Heart right ventricle (tissue), 16 donors: ENCODE measurements at regions not wholly inside any gene's neighbourhood (a gene's known extent, or its start where the extent isn't known, plus 50 kb on each side); places are given as distances from the start of the nearest gene placed in this dataset.

Experiments used
- ATAC-seq, 8 donors: fragments of 200-7000 bp; cut with Tn5 transposase; one replicate each; pipeline ENCODE4 v1.9.1; 2020; ENCODE audit warnings: mild to moderate bottlenecking in 8 of 8, moderate library complexity in 8 of 8, moderate number of reproducible peaks in 1 of 8
- DNase-seq, 2 donors: peaks; one replicate each; pipeline ENCODE4 v3.0.0-alpha.2; 2020
- H3K27ac ChIP-seq, 10 donors: fragments of 200-600 bp; sonication (generic) in 2 of 10; one replicate each; pipeline versions ENCODE4 v1.5.0 to v1.8.0; 2020 to 2022; ENCODE audit warnings: mild to moderate bottlenecking in 3 of 10
- H3K27me3 ChIP-seq, 7 donors: fragments of 200-600 bp; one replicate each; pipeline ENCODE4 v1.8.0; 2021 to 2022; ENCODE audit warnings: mild to moderate bottlenecking in 2 of 7
- H3K36me3 ChIP-seq, 9 donors: fragments of 200-600 bp; sonication (generic) in 1 of 9; one replicate each; pipeline versions ENCODE4 v1.5.0 to v1.8.0; 2020 to 2022; ENCODE audit warnings: mild to moderate bottlenecking in 2 of 9
- H3K4me1 ChIP-seq, 9 donors: fragments of 200-600 bp; sonication (generic) in 1 of 9; one replicate each; pipeline versions ENCODE4 v1.5.0 to v1.8.0; 2020 to 2022; ENCODE audit warnings: mild to moderate bottlenecking in 4 of 9
- H3K4me3 ChIP-seq, 10 donors: fragments of 200-600 bp; sonication (generic) in 2 of 10; one replicate each; pipeline versions ENCODE4 v1.5.0 to v1.8.0; 2020 to 2022; ENCODE audit warnings: mild to moderate bottlenecking in 7 of 10, moderate library complexity in 2 of 10
- H3K9me3 ChIP-seq, 11 donors: fragments of 200-600 bp in 10 of 11; sonication (generic) in 2 of 11; one replicate each; pipeline versions ENCODE4 v1.5.0 to v1.8.0; 2013 to 2022; ENCODE audit warnings: mild to moderate bottlenecking in 2 of 11, control low read depth in 1 of 11, moderate library complexity in 1 of 11
- WGBS, 2 donors: extraction: QIAGEN DNeasy Blood & Tissue Kit; methylation state at CpG; one replicate each; pipeline ENCODE4 v1.1.7; 2013; ENCODE audit warnings: inconsistent platforms in 1 of 2; 5-methylcytosine and 5-hydroxymethylcytosine counted together
- intact Hi-C, 10 donors: fragments of 100-400 bp; cut with DNase I; formaldehyde crosslinking; loops; one replicate each; pipeline versions ENCODE4 v1.11.1 to v1.14.2; 2022
- TF ChIP-seq, protein P1 (sequence below), 9 donors: fragments of 200-600 bp; sonication (generic) in 2 of 9; IDR thresholded peaks; one replicate each; pipeline versions ENCODE4 v1.5.0 to v1.8.0; 2021 to 2022; ENCODE audit warnings: antibody characterized with exemption in 9 of 9, mild to moderate bottlenecking in 5 of 9, moderate library complexity in 1 of 9
- donor health status: Arrhythmogenic right ventricular cardiomyopathy.
- donor health status: ischemic (EF 13 %, LVEDD 7.1; RV severe dilation, severe dysfunction).
- donor health status: healthy with polysubstance abuse.
- donor health status: DM: no; HTN: yes; CAD: no.
- donor health status: DM: no; HTN: no; CAD: no.
- donor health status: ischemic (EF 25% LVEDD 6.9; RV normal size, moderate dysfunction).
- donor health status: ischemic (EF 25% LVEDD 5.7; RV mildly dilated, moderate dysfunction).
- donor health status: healthy.
- donor health status: DM: yes; HTN: yes; CAD: no.
- donor health status: Ischemic cardiomyopathy.
- donor health status: ischemic (EF 35%, LVEDD 5.7; RV mildly dilated, moderate dysfunction).
- donor health status: nonischemic (EF 11% LVEDD 7.7; RV severe dilation, severe dysfunction).
- donor health status: DM: yes; HTN: yes; CAD: no.
- donor health status: PGD.
- donor health status: ischemic (EF 29% LVEDD 5.4; RV normal size, mild dysfunction).
- donor health status: nonischemic (EF 23%, LVEDD 6.1; RV moderate dilation, normal function).

DNA sequence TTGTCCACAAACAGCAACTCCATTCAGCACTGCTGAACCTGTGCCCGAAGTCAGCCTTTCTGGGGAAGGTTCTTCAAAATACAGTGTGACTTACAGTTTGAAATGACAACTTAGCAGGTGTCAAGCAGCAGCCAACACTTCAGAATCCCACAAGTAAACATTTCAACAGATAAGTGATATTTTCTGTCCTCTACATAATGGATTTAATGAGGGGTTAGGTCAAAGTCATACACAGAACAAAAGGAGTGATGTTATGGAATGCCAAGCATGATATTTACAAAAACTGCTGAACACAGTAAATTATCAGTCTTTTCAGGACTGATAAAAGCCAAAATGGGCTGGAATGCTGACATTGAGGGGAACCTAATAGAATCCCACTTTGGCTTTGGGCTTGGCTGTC, 77.6 kb upstream of the JAZF1 start:
- ATAC-seq = no peak
- H3K27me3 ChIP-seq = peaks cover 0 to 20% (median 6%) of the 10 kb centered on the region in 7 donors
- no peaks in the 10 kb centered on the region for H3K36me3 ChIP-seq
- TF ChIP-seq, protein P1, sequence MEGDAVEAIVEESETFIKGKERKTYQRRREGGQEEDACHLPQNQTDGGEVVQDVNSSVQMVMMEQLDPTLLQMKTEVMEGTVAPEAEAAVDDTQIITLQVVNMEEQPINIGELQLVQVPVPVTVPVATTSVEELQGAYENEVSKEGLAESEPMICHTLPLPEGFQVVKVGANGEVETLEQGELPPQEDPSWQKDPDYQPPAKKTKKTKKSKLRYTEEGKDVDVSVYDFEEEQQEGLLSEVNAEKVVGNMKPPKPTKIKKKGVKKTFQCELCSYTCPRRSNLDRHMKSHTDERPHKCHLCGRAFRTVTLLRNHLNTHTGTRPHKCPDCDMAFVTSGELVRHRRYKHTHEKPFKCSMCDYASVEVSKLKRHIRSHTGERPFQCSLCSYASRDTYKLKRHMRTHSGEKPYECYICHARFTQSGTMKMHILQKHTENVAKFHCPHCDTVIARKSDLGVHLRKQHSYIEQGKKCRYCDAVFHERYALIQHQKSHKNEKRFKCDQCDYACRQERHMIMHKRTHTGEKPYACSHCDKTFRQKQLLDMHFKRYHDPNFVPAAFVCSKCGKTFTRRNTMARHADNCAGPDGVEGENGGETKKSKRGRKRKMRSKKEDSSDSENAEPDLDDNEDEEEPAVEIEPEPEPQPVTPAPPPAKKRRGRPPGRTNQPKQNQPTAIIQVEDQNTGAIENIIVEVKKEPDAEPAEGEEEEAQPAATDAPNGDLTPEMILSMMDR (IDR thresholded peaks at IDR 0.05) = no peak
- H3K4me3 ChIP-seq = no peak overlapping the region
- intact Hi-C loops = no loop called here
- H3K9me3 ChIP-seq = peaks cover 0 to 6% (median 0%) of the 10 kb centered on the region in 11 donors
- 47 to 69% methylated on average over 1 of the region's 1 CpG for WGBS, 2 donors
- H3K4me1 ChIP-seq = no peaks in the 10 kb centered on the region
- H3K27ac ChIP-seq = no peak overlapping the region
- no peak for DNase-seq

DNA sequence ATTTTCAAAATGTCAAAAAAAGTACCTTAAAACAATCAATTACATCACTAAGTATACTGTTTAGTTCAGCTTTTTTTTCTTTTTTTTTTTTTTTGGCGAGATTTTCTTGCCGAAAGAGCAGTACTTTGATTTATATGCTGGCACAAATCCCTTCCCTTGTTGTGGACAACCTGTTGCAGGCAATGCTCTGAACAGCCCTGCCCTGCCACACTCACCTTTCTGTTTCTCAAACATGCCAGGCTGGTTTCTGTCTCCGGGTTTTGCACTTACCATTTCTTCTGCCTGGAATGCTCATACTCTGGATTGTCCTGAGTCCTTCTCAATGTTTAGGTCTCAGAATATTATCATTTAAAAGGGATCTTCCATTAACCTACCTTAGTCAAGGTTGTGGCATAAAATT, 80.4 kb upstream of the JAZF1 start:
- TF ChIP-seq, protein P1 (IDR thresholded peaks at IDR 0.05) = no peak
- WGBS, 2 donors = 91 to 96% methylated on average over 3 of the region's 3 CpGs
- no peak for ATAC-seq
- H3K9me3 ChIP-seq = peaks cover 0 to 4% (median 0%) of the 10 kb centered on the region in 11 donors
- no peaks in the 10 kb centered on the region for H3K36me3 ChIP-seq
- H3K27ac ChIP-seq = no peak overlapping the region
- H3K27me3 ChIP-seq = peaks cover 0 to 20% (median 6%) of the 10 kb centered on the region in 7 donors
- intact Hi-C loops = loop anchor here in 1 of 10 donors (10.0 kb wide), 1 partner anchor 66 kb away; no protein-coding TSS in a partner anchor
- DNase-seq = no peak
- H3K4me1 ChIP-seq = no peaks in the 10 kb centered on the region
- no peak overlapping the region for H3K4me3 ChIP-seq

DNA sequence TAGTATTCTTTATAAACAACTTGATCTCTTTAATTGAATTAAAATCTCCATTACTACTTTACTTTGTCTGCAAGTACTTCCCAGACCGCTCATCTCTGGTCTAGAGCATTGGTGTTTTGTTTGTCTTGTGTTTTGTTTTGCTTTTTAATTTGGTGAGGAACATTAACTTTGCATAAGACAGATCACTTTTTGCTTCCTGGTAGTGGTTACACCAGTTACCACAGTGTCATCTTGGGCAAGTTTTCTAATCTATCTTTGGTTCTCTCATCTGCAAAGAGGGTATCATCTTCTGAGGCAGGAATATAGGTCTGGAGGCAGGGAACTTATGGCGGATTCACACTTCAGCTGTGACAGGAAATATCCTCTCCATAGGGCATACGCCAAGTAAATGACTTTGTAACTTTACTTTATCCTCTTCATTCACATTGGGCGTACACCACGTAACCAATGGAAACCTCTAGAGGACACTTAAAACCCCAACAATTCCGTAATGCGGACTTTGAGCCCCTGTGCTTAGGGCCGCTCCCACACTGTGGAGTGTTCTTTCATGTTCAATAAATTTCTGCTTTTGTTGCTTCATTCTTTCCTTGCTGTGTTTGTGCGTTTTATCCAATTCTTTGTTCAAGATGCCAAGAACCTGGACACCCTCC, 83.2 kb upstream of the JAZF1 start:
- Histone ChIP-seq H3K4me3 (no peak overlapping the region), H3K4me1 (no peaks in the 10 kb centered on the region), H3K27me3 (peaks cover 0 to 10% (median 0%) of the 10 kb centered on the region in 7 donors), H3K27ac (no peak overlapping the region), H3K9me3 (no peaks in the 10 kb centered on the region), H3K36me3 (no peaks in the 10 kb centered on the region)
- TF ChIP-seq, protein P1 (IDR thresholded peaks at IDR 0.05) = no peak
- DNase-seq = no peak
- intact Hi-C loops = loop anchor here in 1 of 10 donors (10.0 kb wide), 1 partner anchor 69 kb away; no protein-coding TSS in a partner anchor
- no peak for ATAC-seq
- 93 to 96% methylated on average over 9 of the region's 9 CpGs for WGBS, 2 donors

DNA sequence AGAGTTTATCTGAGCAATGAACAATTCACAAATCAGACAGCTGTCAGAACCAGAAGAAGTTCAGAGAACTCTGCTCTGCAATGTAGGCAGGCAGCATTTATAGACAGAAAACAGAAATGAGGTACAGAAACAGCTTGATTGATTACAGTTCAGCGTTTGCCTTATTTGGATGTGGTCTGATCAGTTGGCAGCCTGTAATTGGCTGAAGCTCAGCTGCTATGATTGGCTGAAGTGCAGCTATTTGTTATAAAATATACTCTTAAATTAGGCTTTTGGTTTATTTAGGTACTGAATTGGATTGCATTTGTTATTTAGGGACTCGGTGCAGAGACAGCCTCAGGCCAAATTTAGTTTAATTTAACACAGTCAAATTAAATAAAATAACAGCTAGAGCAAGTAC, 85.8 kb upstream of the JAZF1 start:
- ATAC-seq = no peak
- Histone ChIP-seq H3K4me3 (no peak overlapping the region), H3K27ac (no peak overlapping the region), H3K36me3 (no peaks in the 10 kb centered on the region), H3K27me3 (peaks cover 0 to 4% (median 0%) of the 10 kb centered on the region in 7 donors), H3K4me1 (no peaks in the 10 kb centered on the region), H3K9me3 (no peaks in the 10 kb centered on the region)
- DNase-seq = no peak
- 69 to 85% methylated on average over 2 of the region's 2 CpGs for WGBS, 2 donors
- TF ChIP-seq, protein P1 (IDR thresholded peaks at IDR 0.05) = no peak
- intact Hi-C loops = loop anchor here in 1 of 10 donors (10.0 kb wide), 1 partner anchor 72 kb away; no protein-coding TSS in a partner anchor
